Activated naive CD8-positive, alpha-beta T cell treated with anti-CD3 and anti-CD28 coated beads, Interleukin-2, amount 50 U/mL, for 24 hours (primary cell): ENCODE measurements at regions not wholly inside any gene's neighbourhood (a gene's known extent, or its start where the extent isn't known, plus 50 kb on each side); places are given as distances from the start of the nearest gene placed in this dataset.
A peak's percentile ranks its signal among the peaks of the same experiment; 100 is the strongest.

Experiments used
- ATAC-seq: fragments of 150-1000 bp; cut with Tn5 transposase; one replicate; pipeline ENCODE4 v1.10.0; 2021
- DNase-seq: peaks from one replicate; pipeline ENCODE4 v3.0.0; 2021
- H3K27ac Mint-ChIP-seq: one replicate; pipeline ENCODE4 v1.8.0; 2021; ENCODE audit warnings: mild to moderate bottlenecking, mixed read lengths
- H3K27me3 Mint-ChIP-seq: one replicate; pipeline ENCODE4 v1.8.0; 2021; ENCODE audit warnings: mixed read lengths
- H3K36me3 Mint-ChIP-seq: one replicate; pipeline ENCODE4 v1.8.0; 2021; ENCODE audit warnings: low read depth, mixed read lengths
- H3K4me1 Mint-ChIP-seq: one replicate; pipeline ENCODE4 v1.8.0; 2021; ENCODE audit warnings: mixed read lengths
- H3K4me3 Mint-ChIP-seq: one replicate; pipeline ENCODE4 v1.8.0; 2021; ENCODE audit warnings: mild to moderate bottlenecking, moderate library complexity, mixed read lengths
- H3K9me3 Mint-ChIP-seq: one replicate; pipeline ENCODE4 v1.8.0; 2021; ENCODE audit warnings: mixed read lengths

DNA sequence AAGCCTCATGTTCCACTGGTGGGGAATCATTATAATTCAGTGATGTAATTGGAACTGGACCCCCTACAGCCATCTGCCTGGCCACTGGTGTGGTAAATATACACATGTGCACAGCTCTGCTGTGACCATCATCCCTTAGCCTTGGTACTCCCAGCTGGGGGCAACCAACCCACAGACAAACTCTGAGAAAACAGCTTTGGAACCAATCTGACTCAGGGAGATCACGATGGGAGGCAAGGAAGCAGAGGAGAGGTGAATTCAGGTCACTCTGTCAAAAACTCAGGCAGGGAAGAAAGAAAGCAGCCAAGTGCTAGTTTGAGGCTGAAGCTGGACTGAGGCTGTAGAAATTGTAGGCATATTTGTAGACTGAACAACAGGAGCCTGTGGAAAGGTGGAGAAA is 197.8 kb upstream of the GALNT2 start:
- Mint-ChIP-seq H3K36me3 (no peaks in the 10 kb centered on the region), H3K9me3 (no peaks in the 10 kb centered on the region), H3K4me3 (no peak overlapping the region), H3K27me3 (no peaks in the 10 kb centered on the region), H3K27ac (no peak overlapping the region), H3K4me1 (no peaks in the 10 kb centered on the region)
- ATAC-seq (no peak), DNase-seq (no peak)

DNA sequence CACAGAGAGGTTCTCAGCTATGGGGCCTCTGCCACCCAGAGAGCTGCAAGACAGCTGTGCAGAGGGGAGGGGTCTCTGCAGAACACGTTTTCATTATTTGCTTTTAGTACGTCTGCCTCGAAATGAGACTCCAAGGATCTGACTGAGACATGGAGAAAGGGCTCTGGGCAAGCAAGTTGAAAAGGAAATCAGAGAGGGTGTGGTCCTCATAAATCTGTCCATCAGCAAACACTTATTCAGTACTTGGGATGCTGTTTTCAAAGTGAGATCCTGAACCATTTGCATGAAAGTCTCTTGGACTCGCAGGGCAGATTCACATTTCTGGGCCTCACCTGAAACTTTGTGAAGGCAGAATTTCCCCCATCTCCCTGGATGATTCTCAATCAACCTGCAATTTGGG is 197.4 kb upstream of the GALNT2 start:
- no peak overlapping the region for H3K27ac Mint-ChIP-seq
- no peak overlapping the region for H3K4me3 Mint-ChIP-seq
- H3K27me3 Mint-ChIP-seq: no peaks in the 10 kb centered on the region
- H3K36me3 Mint-ChIP-seq: no peaks in the 10 kb centered on the region
- DNase-seq (no peak), ATAC-seq (no peak)
- H3K4me1 Mint-ChIP-seq: no peaks in the 10 kb centered on the region
- H3K9me3 Mint-ChIP-seq: no peaks in the 10 kb centered on the region

DNA sequence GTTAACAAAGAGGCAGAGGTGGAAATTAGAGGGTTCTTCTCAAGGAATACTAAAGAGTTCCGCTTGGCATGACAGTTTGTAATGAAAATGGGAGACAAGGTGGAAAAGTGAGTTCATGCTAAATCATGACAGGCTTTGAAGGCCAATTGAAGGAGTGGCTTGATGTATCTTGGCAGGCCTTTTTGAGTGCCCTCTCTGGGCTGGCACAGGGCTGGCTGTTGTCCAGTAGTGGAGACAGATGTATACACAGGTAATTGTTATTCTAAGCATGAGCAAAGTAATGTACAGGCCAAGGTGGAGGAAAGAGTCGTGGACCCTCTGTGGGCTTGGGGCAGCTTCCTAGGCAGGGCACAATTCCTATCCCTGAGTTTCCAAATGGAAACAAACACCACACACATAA is 196.7 kb upstream of the GALNT2 start:
- DNase-seq (no peak), ATAC-seq (no peak)
- Mint-ChIP-seq H3K27ac (no peak overlapping the region), H3K4me3 (no peak overlapping the region), H3K36me3 (no peaks in the 10 kb centered on the region), H3K27me3 (no peaks in the 10 kb centered on the region), H3K9me3 (no peaks in the 10 kb centered on the region), H3K4me1 (no peaks in the 10 kb centered on the region)

- Mint-ChIP-seq H3K27me3 (no peaks in the 10 kb centered on the region), H3K4me1 (no peaks in the 10 kb centered on the region), H3K9me3 (no peaks in the 10 kb centered on the region), H3K4me3 (no peak overlapping the region), H3K27ac (no peak overlapping the region), H3K36me3 (no peaks in the 10 kb centered on the region)
- ATAC-seq (no peak), DNase-seq (no peak)
Observed at GRCh38 chr1:229871078-229871676, 195.9 kb upstream of the GALNT2 start.

- H3K9me3 Mint-ChIP-seq: no peaks in the 10 kb centered on the region
- H3K36me3 Mint-ChIP-seq: no peaks in the 10 kb centered on the region
- peaks cover 10% of the 10 kb centered on the region for H3K27me3 Mint-ChIP-seq
- H3K27ac Mint-ChIP-seq: no peak overlapping the region
- ATAC-seq: no peak
- H3K4me1 Mint-ChIP-seq: no peaks in the 10 kb centered on the region
- H3K4me3 Mint-ChIP-seq: no peak overlapping the region
- DNase-seq: no peak
Observed at GRCh38 chr1:229874136-229874535, 192.9 kb upstream of the GALNT2 start.

- peak; percentile 55 for ATAC-seq
- H3K36me3 Mint-ChIP-seq: no peaks in the 10 kb centered on the region
- H3K4me3 Mint-ChIP-seq: no peak overlapping the region
- DNase-seq: no peak
- H3K4me1 Mint-ChIP-seq: no peaks in the 10 kb centered on the region
- H3K27ac Mint-ChIP-seq: no peak overlapping the region
- no peaks in the 10 kb centered on the region for H3K9me3 Mint-ChIP-seq
- peaks cover 10% of the 10 kb centered on the region for H3K27me3 Mint-ChIP-seq
Observed at GRCh38 chr1:229874609-229875008, 192.4 kb upstream of the GALNT2 start.

GRCh38 chr1:229875086-229875485 is 192.0 kb upstream of the GALNT2 start:
- H3K9me3 Mint-ChIP-seq: no peaks in the 10 kb centered on the region
- H3K27ac Mint-ChIP-seq: no peak overlapping the region
- no peaks in the 10 kb centered on the region for H3K4me1 Mint-ChIP-seq
- peaks cover 10% of the 10 kb centered on the region for H3K27me3 Mint-ChIP-seq
- no peaks in the 10 kb centered on the region for H3K36me3 Mint-ChIP-seq
- no peak for ATAC-seq
- no peak for DNase-seq
- no peak overlapping the region for H3K4me3 Mint-ChIP-seq

- Mint-ChIP-seq H3K36me3 (no peaks in the 10 kb centered on the region), H3K4me3 (no peak overlapping the region), H3K27me3 (peaks cover 19% of the 10 kb centered on the region), H3K27ac (no peak overlapping the region), H3K9me3 (no peaks in the 10 kb centered on the region), H3K4me1 (peaks cover 8% of the 10 kb centered on the region)
- ATAC-seq: no peak
- no peak for DNase-seq
Observed at GRCh38 chr1:229879746-229880145, 187.3 kb upstream of the GALNT2 start.

GRCh38 chr1:229880271-229881170 is 186.5 kb upstream of the GALNT2 start:
- DNase-seq: no peak

GRCh38 chr1:229882621-229883020 is 184.4 kb upstream of the GALNT2 start:
- Mint-ChIP-seq H3K27ac (no peak overlapping the region), H3K27me3 (peaks cover 14% of the 10 kb centered on the region), H3K36me3 (no peaks in the 10 kb centered on the region), H3K9me3 (no peaks in the 10 kb centered on the region), H3K4me3 (no peak overlapping the region), H3K4me1 (peaks cover 8% of the 10 kb centered on the region)
- ATAC-seq (no peak), DNase-seq (no peak)

More at GRCh38 chr1:229880271-229881170, 186.5 kb upstream of the GALNT2 start:
- Mint-ChIP-seq H3K27me3 (peaks cover 19% of the 10 kb centered on the region), H3K27ac (no peak overlapping the region), H3K36me3 (no peaks in the 10 kb centered on the region), H3K9me3 (no peaks in the 10 kb centered on the region), H3K4me3 (no peak overlapping the region), H3K4me1 (peaks cover 8% of the 10 kb centered on the region)
- no peak for ATAC-seq

DNA sequence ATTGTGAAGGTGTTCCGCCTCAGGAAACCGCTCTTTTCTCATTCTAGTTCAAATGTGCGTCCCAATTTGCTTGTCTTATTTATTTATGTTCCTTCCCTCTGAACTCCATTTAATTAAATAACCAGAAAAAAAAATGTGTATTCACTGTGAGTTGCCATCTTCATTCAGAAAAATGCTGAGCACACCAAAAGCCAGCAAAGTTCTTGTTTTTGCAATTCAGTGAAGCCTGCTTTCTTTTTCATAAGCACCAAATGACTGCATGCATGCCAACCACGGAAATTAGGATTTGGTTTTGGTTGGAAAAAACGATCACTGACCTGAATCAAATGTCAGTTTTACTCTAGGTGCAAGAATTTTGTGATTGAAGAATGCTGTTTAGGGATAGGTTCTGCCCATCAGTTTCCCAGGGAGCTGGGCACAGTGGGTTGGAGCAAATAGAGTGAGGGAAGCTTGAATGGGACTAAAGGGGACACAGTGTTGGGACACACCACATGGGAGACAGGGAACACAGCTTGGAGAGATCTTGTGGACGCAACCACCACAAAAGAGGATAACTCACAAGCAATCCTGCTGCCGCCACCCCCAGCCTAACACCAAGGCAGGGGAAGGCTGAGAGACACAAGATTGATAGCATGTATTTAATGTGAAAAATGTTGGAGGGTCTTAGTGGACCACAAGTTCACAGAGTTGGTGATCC is 183.4 kb upstream of the GALNT2 start:
- no peak overlapping the region for H3K4me3 Mint-ChIP-seq
- peaks cover 12% of the 10 kb centered on the region for H3K27me3 Mint-ChIP-seq
- no peaks in the 10 kb centered on the region for H3K36me3 Mint-ChIP-seq
- no peaks in the 10 kb centered on the region for H3K9me3 Mint-ChIP-seq
- no peak for DNase-seq
- H3K4me1 Mint-ChIP-seq: peaks cover 8% of the 10 kb centered on the region
- no peak overlapping the region for H3K27ac Mint-ChIP-seq
- no peak for ATAC-seq

DNA sequence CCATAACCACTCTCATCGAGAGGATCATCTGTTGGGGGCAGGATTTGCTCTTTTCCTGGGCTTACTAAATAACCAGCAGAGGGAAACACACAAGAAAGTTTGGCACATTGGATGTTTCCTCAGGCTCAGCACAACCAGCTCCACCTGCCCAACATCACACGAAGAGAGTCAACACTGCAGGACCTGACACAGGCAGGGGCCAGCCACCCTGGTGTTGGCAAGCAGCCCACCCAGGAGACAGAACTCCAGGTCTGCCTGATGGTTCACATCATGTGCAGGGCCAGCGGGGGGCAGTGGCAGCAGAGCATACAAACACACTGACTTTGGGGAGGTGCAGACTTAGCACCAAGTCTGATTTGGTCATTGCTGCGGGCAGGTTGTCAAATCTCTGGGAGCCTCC is 182.3 kb upstream of the GALNT2 start:
- no peaks in the 10 kb centered on the region for H3K36me3 Mint-ChIP-seq
- H3K4me1 Mint-ChIP-seq: peaks cover 8% of the 10 kb centered on the region
- H3K27ac Mint-ChIP-seq: no peak overlapping the region
- H3K9me3 Mint-ChIP-seq: no peaks in the 10 kb centered on the region
- DNase-seq (no peak), ATAC-seq (no peak)
- H3K27me3 Mint-ChIP-seq: peaks cover 9% of the 10 kb centered on the region
- no peak overlapping the region for H3K4me3 Mint-ChIP-seq

DNA sequence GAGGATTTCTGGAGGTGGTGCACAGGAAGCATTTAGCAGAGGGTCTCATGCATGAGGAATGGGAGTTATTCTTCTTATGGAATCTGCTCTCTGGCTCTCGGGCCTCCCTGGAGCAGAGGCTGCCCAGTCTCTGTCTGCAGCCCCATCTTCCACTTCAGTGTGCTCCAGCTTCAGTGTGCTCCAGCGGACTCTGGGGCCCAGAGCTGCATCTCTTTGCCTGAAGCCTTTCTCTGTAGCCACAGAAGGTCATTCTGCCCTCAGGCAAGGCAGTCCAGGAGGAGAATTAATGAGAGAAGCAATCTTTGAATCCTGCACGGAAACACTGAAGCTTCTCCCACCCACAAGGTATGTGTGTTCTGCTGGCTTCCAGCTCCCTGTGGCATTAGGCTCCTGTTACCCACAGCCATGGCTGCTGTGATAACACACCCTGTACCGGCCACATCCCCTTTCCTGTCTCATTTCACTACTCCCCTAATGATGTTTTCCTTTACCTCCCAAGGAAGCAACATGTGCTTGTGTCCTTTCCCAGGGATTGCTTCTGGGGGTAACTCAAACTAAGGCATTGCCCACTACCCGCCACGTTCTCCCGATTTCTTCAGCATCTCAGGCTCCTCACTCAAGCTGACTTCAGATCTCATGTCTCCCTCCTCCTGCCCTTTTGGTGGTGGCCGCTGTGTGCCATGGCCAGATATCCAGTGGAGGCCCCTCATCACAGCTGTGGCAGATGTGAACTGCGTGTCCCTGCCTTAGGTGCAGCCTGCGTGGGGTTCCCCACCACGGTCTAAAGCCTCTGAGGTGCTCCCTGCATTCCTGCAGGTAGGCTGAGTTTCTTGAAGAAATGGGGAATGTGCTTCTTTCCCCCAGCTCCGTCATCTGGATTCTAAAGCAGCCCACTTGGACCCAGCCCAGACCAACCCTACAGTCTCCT is 181.2 kb upstream of the GALNT2 start:
- Mint-ChIP-seq H3K4me3 (no peak overlapping the region), H3K27me3 (peaks cover 9% of the 10 kb centered on the region), H3K4me1 (peaks cover 8% of the 10 kb centered on the region), H3K36me3 (no peaks in the 10 kb centered on the region), H3K9me3 (no peaks in the 10 kb centered on the region), H3K27ac (no peak overlapping the region)
- DNase-seq: no peak
- ATAC-seq: no peak

DNA sequence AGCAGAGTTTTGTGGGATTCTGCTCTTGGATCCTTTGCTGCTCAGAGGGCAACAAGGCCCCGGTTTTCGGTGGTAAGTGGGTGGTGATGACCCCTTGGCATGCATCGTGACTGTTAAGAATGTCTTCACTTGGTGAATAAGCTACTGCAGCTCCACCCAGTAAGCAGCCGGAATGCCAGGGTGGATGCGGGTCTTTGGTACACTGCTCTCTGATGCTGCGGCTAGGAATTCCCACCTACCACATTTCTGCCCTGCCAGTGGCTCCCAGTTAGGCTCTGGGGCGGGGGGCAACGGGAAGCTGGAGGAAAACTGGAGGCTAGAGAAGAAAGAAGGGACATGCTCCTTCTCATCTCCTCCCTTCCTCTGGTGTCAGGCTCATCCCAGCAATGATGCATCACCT is 180.4 kb upstream of the GALNT2 start:
- H3K4me1 Mint-ChIP-seq: peaks cover 8% of the 10 kb centered on the region
- H3K36me3 Mint-ChIP-seq: no peaks in the 10 kb centered on the region
- DNase-seq: no peak
- H3K27me3 Mint-ChIP-seq: peaks cover 5% of the 10 kb centered on the region
- ATAC-seq: no peak
- H3K9me3 Mint-ChIP-seq: no peaks in the 10 kb centered on the region
- H3K4me3 Mint-ChIP-seq: no peak overlapping the region
- no peak overlapping the region for H3K27ac Mint-ChIP-seq
